ENCODE measurements at regions not wholly inside any gene's neighbourhood (a gene's known extent, or its start where the extent isn't known, plus 50 kb on each side); places are given as distances from the start of the nearest gene placed in this dataset.

- TF ChIP-seq CTCF (IDR thresholded peaks at IDR 0.05) (no peak), POLR2A (IDR thresholded peaks at IDR 0.05) (no peak)
Measured at GRCh38 chr17:55585629-55586028, 74.4 kb upstream of the SMIM36 start.
